Panc1 (cell line): ENCODE measurements at regions not wholly inside any gene's neighbourhood (a gene's known extent, or its start where the extent isn't known, plus 50 kb on each side); places are given as distances from the start of the nearest gene placed in this dataset.

Source experiments
- CTCF ChIP-seq: fragments of 450-650 bp; IDR thresholded peaks from 2 replicates; pipeline ENCODE4 v1.5.1; 2017; ENCODE audit warnings: mild to moderate bottlenecking
- POLR2AphosphoS5 ChIP-seq: IDR thresholded peaks from 2 replicates; pipeline ENCODE4 v1.6.1; 2012; ENCODE audit warnings: mild to moderate bottlenecking, low read depth, low read length, moderate library complexity
- REST ChIP-seq, 2 experiments: IDR thresholded peaks; 2 replicates each; pipeline ENCODE4 v1.6.1; 2011 to 2012; ENCODE audit warnings: low read depth in 2 of 2, control low read depth in 1 of 2, low read length in 1 of 2, mild to moderate bottlenecking in 1 of 2, moderate library complexity in 1 of 2; ENCODE audit not compliant: insufficient read depth in 1 of 2
- SIN3A ChIP-seq: IDR thresholded peaks from 2 replicates; pipeline ENCODE4 v1.6.1; 2012; ENCODE audit warnings: low read depth, mild to moderate bottlenecking, low read length, moderate library complexity, borderline replicate concordance; ENCODE audit not compliant: insufficient read depth
- TCF7L2 ChIP-seq: IDR thresholded peaks from 2 replicates; pipeline ENCODE4 v1.6.1; 2011; ENCODE audit warnings: mild to moderate bottlenecking, low read depth, low read length, inconsistent platforms

- TF ChIP-seq CTCF: no peak
- no peak for TF ChIP-seq POLR2AphosphoS5
- TF ChIP-seq REST (IDR thresholded peaks at IDR 0.05; ENCODE audit: insufficient read depth in 1 of 2, low read depth in 2 of 2, low read length in 1 of 2): no peak
- TF ChIP-seq TCF7L2: no peak
- TF ChIP-seq SIN3A: no peak
These were observed 164.9 kb upstream of the ZNF618 start for GRCh38 chr9:113711251-113711650.
